Limb (tissue), 2 donors: ENCODE measurements at regions not wholly inside any gene's neighbourhood (a gene's known extent, or its start where the extent isn't known, plus 50 kb on each side); places are given as distances from the start of the nearest gene placed in this dataset.
"Not testable (repeated sequence)": the region's sequence is repeated elsewhere in the genome, so short reads cannot be mapped to it uniquely, and the experiment has no call there.

Experiments used
- DNase-seq, 2 donors: peaks; one replicate each; pipeline ENCODE4 v3.0.0-alpha.2; 2016; ENCODE audit errors: extremely low spot score in 2 of 2

- no peak for DNase-seq
These were observed 346.1 kb downstream of the RASEF start for GRCh38 chr9:82716821-82717220.

DNA sequence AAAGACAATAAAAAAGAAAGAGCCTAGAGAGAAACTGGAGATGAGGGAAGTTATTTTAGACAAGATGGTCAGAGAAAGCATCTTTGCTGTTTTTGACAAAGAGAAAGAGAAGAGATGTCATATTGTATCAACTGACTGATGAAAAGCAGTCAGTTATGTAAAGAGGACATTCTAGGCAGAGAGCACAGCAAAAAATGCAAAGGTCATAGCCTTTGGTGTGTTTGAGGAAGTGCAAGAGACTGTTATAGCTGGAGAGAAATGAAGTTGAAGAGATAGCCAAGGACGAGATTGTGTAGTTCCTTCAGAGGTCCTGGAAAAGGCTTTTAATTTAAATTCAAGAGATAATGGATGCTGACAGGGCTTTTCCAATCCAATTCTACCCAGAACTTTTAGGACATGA is 342.4 kb downstream of the RASEF start:
- DNase-seq: no peak

DNA sequence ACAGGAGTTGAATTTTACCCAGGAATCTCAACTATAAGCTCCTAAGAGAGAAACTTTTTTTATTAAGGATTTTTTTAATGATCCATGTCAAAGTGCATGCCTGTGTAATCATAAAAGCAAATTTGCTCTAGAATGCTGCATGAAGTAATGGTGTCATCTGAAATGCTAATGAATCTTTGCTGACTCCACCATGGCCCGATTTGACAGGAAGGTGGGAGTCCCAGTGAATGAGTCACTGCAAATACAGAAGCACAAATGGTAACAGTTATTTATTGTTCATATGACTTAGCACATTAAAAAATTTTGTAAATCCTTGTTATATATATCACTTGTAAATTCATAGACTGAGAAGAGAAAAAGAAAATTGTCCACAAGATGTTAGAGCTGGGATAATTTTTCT is 341.3 kb downstream of the RASEF start:
- no peak for DNase-seq

DNA sequence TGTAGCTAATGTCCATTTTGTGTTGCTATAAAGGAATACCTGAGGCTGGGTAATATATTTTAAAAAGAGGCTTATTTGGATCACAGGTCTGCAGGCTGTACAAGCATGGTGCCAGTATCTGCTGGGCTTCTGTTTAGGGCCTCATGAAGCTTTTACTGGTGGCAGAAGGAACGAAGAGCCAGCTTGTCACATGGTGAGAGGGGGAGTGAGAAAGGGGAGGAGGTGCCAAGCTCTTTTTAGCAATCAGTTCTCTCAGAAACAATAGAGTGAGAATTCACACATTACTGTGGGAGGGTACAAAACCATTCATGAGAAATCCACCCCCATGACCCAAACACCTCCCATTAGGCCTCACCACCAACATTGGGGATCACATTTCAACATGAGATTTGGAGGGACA is 340.9 kb downstream of the RASEF start:
- no peak for DNase-seq

GRCh38 chr9:82722561-82722960 is 340.4 kb downstream of the RASEF start:
- no peak for DNase-seq

- no peak for DNase-seq
These were observed 336.3 kb downstream of the RASEF start for GRCh38 chr9:82726424-82727276.

DNA sequence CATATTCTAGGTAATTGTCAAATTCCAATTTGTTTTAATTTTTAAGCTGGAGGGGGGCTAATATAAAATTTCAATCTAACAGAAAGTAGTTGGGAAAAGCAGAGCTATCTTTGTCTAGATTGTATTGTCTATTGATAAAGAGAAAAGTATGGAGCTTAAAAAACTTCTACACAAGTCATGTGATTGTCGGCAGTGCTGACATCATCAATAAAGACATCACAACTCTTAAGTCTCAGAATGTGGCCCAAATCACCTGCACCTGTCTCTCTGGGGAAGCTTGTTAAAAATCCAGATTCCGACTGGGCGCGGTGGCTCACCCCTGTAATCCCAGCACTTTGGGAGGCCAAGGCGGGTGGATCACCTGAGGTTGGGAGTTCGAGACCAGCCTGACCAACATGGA is 333.8 kb downstream of the RASEF start:
- no peak for DNase-seq

GRCh38 chr9:82729991-82730589 is 332.9 kb downstream of the RASEF start:
- DNase-seq: no peak

DNA sequence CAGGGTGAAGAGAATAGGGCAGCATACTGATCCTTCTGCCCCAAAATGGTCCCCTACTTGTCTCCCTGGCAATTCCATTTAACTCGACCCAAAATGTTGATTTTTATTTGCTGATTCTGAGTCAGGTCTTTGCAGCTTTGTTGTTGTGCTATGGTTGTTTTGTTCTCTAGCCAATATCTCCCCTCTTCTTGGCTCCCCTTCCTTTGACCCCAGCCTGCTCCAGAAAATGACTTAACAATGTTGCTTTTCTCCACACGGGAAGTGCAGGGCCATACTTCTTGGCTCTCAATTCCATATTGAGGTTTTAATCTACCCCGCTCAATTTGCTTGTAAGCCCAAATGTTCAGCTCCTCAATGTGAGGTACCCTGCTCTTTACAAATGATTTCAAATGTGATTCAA is 330.0 kb downstream of the RASEF start:
- peak; percentile 31 to 38 for DNase-seq

GRCh38 chr9:82736126-82736525 is 326.8 kb downstream of the RASEF start:
- DNase-seq: no peak

- DNase-seq: no peak
These were observed 326.2 kb downstream of the RASEF start for GRCh38 chr9:82736701-82737100.

DNA sequence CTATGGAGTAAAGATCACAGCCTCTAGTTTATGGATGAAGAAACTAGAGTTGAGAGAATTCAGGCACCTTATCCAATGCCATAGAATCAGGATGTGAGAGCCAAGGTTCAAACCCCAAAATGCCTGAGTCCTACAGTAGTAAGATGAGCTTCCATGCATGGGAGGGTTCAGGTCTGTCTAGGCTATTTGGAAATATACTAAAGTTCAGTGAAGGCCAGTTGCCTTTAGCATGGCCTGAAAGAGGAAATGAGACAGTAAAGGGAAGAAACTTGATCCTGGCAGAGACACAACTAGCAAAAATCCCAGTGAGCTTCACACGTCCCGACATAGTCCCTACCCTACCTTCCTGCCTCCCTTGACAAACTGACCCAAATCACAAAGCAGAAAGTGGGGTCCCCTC is 317.0 kb downstream of the RASEF start:
- DNase-seq: no peak

DNA sequence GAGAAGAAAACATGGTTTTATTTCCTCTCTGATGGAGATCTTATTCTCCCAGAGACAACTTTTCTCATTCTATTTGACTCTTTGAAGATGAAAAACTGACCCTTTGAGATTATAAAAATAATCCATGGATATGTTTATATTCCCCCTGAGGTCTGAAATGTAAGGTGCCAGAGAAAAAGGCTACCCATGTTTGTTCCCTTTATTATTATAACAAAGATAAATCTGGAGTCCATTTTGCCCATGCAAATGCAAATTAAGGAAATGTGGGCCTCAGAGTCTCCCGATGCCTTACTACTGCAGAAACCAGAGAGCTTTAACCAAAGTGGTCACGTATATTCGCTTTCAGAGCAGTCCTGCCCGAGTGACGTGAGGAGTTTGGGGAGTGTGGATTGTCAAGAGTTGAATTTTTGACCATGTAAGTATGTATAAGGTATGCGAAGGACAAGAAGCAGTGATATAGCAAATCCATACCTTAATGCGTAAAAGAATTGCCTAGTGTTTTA is 312.5 kb downstream of the RASEF start:
- DNase-seq: no peak

DNA sequence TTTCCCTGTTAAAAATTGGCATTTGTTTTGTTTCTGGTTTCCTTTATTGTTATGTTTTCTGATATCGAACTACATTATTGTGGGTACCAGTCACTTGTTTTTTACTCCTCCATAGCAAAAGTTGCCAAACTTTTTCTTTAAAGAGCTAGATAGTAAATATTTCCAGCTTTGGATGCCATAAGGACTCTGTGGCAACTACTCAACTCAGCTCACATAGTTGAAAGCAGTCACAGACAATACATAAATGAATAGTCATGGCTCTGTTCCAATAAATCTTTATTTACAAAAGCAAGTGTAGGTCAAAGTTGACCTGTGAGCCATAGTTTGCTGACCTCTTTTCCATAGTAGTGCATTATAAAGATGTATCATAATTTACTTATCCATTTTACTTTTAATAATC is 305.0 kb downstream of the RASEF start:
- DNase-seq: no peak

DNA sequence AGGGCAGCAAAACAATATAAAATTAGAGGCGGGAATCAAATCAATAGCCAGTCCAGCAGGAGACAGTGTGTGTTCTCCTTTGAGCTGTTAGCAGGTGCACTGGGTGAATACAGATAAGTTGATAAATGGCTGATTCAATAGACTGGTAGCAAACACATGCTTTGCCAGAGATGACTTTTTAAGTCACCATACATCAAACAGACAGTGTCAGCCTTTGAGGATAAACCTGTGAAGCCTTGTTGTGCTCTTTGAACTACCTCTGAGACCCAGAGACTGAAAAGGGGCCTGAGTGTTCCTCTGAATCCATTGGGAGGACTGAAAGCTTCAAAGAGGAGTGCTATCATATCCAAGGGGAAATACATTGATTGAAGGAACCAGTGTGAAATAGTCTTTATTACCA is 301.9 kb downstream of the RASEF start:
- no peak for DNase-seq

- DNase-seq: no peak
These were observed 301.0 kb downstream of the RASEF start for GRCh38 chr9:82761956-82762355.

DNA sequence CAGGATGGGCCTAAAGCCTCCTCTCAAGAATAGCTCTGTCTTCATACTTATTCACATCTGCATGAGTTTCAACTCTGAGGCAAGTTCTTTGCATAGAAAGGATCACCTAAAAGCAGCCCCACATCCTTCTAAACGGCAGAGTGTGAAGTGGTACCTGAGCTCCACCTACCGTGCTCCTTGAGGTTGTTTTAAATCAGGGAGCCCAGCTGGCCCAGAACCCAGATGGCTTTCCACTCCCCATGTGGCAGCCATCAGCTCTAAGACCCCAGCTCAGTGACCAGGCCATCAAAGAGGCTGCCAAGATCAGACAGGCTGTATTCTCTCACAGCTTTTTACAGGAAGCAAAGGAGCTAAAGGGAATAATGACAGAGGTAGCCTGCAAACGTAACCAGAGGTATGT is 299.3 kb downstream of the RASEF start:
- peak in 1 of 2 donors; percentile 43 for DNase-seq

DNA sequence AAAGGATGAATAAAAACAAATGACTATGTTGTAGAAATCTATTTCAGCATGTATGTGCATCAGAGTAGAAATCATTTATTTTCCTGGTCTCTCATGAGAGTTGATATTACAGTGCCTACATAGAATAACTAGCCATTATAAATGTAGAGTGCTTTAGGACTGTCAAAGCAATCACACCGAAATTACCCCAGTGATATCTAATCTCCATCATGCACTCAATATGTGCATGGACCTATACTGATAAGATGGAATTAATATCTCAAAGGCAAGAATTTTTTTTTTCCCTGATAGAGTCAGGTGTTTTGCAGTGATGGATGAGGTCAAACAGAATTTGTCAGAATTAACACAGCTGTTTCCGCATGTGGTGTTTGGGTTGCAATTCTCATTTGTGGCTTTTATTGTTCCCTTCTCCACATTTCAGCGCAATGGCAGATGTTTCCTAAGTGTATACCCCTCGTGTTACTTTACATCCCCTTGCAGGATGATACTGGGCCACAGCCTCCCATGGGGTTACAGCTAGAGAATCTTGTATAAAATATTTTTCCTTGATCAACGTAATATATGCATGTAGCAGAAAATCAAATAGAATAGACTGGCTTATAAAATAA is 298.8 kb downstream of the RASEF start:
- DNase-seq: no peak

DNA sequence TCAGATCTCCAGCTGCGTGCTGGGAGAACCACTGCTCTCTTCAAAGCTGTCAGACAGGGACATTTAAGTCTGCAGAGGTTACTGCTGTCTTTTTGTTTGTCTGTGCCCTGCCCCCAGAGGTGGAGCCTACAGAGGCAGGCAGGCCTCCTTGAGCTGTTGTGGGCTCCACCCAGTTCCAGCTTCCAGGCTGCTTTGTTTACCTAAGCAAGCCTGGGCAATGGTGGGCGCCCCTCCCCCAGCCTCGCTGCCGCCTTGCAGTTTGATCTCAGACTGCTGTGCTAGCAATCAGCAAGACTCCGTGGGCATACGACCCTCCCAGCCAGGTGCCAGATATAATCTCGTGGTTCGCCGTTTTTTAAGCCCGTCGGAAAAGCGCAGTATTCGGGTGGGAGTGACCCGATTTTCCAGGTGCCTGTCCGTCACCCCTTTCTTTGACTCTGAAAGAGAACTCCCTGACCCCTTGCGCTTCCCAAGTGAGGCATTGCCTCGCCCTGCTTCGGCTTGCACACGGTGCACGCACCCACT is 288.2 kb downstream of the RASEF start:
- DNase-seq: not testable (repeated sequence)

- no peak for DNase-seq
These were observed 286.4 kb downstream of the RASEF start for GRCh38 chr9:82776508-82776907.

- no peak for DNase-seq
These were observed 285.6 kb downstream of the RASEF start for GRCh38 chr9:82777366-82777765.

- DNase-seq: not testable (repeated sequence)
These were observed 284.0 kb downstream of the RASEF start for GRCh38 chr9:82778923-82779322.
